GM18519 (cell line): ENCODE measurements at regions not wholly inside any gene's neighbourhood (a gene's known extent, or its start where the extent isn't known, plus 50 kb on each side); places are given as distances from the start of the nearest gene placed in this dataset.

Source experiments
- ATAC-seq: cut with Tn5 transposase; IDR thresholded peaks from one replicate; pipeline ENCODE4 v1.9.1; 2021; ENCODE audit warnings: mild to moderate bottlenecking, moderate library complexity; ENCODE audit not compliant: unreplicated experiment, low FRiP score

GRCh38 chr1:212188599-212189351, 96.4 kb upstream of the PPP2R5A start:
- ATAC-seq: no peak

DNA sequence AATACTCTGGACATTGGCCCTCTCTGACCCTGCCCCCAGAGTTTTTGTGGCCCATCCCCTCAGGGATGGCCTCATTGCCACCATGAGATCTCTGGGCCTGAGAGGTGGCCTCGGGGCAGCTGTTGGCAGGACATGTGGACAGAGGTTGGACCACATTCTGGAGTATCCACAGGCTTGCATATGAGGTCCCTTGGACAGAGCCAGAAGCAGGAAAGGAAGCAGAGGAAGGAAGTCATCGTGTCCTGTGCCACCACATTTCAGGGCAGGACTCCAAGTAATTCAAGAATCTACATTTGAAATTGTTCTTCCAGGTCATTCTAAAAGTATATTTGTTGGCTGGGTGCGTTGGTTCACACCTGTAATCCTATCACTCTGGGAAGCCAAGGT, 95.9 kb upstream of the PPP2R5A start:
- ATAC-seq: no peak

DNA sequence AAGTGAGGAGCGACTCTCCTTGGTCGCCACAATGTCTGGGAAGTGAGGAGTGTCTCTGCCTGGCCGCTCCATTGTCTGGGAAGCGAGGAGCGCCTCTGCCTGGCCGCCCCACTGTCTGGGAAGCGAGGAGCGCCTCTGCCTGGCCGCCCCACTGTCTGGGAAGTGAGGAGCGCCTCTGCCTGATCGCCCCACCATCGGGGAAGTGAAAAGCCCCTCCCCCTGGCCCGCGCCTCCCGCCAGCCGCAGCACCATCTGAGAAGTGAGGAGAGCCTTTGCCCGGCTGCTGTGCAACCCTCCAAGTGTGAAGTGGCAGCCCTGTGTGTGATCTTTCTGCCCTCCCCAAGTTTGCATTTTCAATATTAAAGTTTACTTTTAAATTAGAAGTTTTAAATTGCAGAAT, 95.0 kb upstream of the PPP2R5A start:
- no peak for ATAC-seq

DNA sequence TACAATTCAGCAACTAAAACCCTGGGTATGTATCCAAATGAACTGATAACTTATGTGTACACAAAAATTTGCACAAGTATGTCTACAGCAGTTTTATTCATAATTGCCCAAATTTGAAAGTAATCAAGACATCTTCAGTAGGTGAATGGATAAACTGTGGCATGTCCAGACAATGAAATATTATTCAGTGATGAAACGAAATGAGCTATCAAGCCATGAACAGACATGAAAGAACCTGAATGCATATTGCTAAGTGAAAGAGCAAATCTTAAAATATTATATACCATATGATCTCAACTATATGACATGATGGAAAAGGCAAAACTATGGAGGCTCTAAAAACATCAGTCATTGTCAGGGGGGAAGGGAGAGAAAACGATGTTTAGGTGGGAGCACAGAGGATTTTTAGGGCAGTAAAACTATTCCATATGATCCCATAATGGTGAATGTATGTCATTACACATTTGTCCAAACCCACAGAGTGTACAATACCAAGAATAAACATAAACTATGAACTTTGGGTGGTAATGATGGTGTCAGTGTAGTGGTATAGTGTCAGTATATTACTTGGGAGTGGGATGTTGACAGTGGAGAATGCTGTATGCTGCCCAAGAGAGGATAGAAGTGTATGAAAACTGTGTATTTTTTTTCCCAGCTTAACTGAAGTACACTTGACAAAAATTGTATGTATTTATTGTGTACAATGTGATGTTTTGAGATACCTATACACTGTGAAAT, 92.8 kb upstream of the PPP2R5A start:
- no peak for ATAC-seq

DNA sequence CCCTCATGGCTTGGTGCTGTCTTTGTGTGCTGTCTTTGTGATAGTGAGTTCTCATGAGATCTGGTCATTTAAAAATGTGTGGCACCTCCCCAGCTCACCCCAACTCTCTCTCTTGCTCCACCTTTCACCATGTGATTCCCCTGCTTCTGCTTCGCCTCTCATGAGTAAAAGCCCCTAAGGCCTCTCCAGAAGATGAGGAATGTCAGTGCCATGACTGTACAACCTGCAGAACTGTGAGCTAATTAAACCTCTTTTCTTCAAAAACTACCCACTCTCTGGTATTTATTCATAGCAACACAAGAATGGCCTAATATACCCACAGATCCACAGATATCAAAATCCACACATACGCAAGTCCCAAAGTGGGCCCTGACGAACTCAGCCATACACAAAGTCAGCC, 88.9 kb upstream of the PPP2R5A start:
- no peak for ATAC-seq

- ATAC-seq: no peak
Observed at GRCh38 chr1:212201461-212201860, 83.7 kb upstream of the PPP2R5A start.

GRCh38 chr1:212203630-212204029, 81.6 kb upstream of the PPP2R5A start:
- no peak for ATAC-seq

DNA sequence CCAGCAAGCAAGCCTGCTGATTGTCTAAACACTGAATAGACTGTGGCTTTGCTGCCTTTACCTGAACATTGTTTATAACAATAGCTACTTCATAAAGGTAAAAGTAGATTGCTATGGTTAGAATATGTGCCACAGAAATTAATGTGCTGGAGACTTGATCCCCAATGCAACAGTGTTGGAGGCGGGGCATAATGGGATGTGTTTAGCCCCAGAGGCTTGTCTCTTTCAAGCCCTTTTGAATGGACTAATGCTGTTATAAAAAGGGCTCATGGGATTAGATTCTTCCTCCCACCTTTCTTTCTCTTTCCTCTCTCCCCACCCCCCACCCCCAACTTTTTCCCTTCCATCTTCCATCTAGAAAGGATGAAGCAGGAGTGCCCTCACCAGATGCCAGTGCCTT, 80.2 kb upstream of the PPP2R5A start:
- no peak for ATAC-seq

DNA sequence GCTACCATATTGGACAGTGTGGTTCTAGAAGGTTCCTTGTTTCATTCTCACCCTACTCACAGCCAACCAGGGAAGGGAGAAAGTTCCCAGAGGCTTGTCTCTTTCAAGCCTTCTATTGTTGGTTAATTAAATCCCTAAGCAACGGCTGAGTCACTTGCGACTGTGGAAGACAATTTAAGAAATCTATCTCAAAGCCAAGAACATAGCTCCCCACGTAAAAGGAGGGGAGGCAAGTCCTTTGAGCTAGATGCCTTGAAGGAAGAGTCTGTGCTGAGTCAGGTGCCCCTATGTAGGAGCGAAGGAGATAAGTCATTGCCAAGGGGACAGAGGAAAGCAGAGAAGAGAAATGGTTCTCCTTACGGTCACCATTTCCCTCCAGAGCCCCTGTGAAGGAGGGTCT, 79.4 kb upstream of the PPP2R5A start:
- ATAC-seq: no peak

DNA sequence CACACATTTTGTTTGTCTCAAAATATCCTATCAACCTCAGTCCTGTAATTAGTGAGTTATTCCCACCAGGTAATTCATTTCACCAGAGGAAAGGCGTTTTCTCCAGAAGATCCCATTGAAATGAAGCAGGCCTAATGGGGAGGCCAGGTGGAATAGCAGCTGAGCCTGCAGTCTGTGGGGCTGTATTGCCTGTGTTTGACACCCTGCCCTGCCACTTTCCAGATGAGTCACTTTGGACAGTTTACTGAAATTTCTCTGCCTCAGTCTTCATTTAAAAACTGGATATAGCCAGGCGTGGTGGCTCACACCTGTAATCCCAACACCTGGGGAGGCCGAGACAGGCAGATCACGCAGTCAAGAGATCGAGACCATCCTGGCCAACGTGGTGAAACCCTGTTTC, 78.1 kb upstream of the PPP2R5A start:
- ATAC-seq: no peak

GRCh38 chr1:212207822-212208520, 77.2 kb upstream of the PPP2R5A start:
- no peak for ATAC-seq

DNA sequence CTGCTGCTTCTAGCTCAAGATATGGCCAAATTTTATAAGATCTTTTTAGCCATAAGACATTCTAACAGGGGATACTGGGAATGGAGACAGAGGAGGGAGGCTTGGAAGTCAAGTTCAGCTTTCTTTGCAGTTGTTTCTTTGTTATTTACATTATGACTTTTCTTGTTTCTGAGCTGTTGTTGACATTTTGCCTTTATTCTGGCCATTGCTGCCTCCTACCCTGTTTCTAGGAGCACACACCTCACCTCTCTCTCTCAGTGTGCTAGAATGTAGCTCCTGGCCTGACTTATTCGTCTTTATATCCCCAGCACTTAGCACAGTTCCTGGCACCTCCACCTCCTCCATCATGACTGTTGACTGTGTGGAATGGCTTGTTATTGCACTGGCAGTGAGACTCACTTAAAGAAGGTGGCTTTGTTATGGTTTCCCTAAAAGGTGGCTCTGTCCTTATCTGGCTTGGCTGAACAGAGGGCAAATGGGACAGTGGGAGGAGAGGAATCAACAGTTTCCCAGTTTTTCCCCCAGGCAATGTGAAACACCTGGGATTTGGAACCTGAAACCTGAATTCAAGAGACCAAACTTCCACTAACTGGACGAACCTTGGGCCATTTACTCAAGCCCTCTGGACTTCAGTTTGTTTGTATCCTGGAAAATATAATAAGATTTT, 76.1 kb upstream of the PPP2R5A start:
- no peak for ATAC-seq

- ATAC-seq: no peak
Observed at GRCh38 chr1:212211371-212211770, 73.8 kb upstream of the PPP2R5A start.

- no peak for ATAC-seq
Observed at GRCh38 chr1:212212343-212212742, 72.9 kb upstream of the PPP2R5A start.

DNA sequence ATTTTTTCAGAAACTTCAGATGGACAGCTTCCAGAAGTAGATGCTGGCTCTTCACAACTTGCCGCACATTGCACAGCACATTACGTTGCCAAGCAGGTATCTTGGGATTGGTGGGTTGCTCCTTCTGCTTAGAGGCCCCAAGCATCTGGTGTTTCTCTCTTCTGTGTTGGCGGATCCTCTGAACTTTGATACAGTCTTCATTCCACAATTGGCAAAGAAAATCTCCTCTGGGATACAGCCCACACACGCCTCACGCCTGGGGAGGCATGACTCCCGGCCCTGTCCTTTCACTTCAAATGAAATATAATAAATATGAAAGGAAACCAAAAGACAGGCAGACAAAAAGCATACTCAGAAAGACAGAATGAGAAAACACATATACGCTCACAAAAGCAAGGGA, 72.3 kb upstream of the PPP2R5A start:
- ATAC-seq: no peak

GRCh38 chr1:212213784-212214183, 71.4 kb upstream of the PPP2R5A start:
- ATAC-seq: no peak

GRCh38 chr1:212214325-212214724, 70.9 kb upstream of the PPP2R5A start:
- no peak for ATAC-seq

- ATAC-seq: no peak
Observed at GRCh38 chr1:212215910-212216309, 69.3 kb upstream of the PPP2R5A start.

DNA sequence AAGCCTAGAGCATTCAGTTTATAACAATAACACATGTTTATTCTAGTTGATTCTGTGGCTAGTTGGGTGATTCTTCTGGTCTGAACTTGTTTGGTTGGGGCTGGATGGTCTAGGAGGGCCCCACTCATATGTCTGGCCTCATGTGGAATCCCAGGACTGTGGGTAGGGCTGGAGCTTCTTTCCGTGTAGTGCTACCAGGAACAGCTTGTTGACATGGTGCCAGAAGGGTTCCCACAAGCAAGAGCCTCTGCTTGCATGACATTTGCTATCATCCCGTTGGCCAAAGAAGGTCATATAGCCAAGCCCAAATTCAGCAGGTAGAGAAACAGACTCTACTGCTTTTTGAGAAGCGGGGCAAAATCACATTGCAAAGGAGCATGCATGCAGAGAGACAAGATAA, 67.6 kb upstream of the PPP2R5A start:
- no peak for ATAC-seq

- no peak for ATAC-seq
Observed at GRCh38 chr1:212218065-212218464, 67.1 kb upstream of the PPP2R5A start.

GRCh38 chr1:212218911-212219310, 66.3 kb upstream of the PPP2R5A start:
- peak; percentile 92 for ATAC-seq
